HepG2 (cell line): ENCODE measurements at regions not wholly inside any gene's neighbourhood (a gene's known extent, or its start where the extent isn't known, plus 50 kb on each side); places are given as distances from the start of the nearest gene placed in this dataset.

Experiments used
- ATAD3A ChIP-seq: sonication (generic); formaldehyde crosslinking; IDR thresholded peaks from 2 replicates; pipeline ENCODE4 v1.4.0; 2020; ENCODE audit warnings: missing genetic modification reagents
- ATRX ChIP-seq: sonication (generic); formaldehyde crosslinking; IDR thresholded peaks from 2 replicates; pipeline ENCODE4 v1.4.0; 2020; ENCODE audit warnings: missing genetic modification reagents, borderline replicate concordance
- DR1 ChIP-seq: sonication (generic); formaldehyde crosslinking; IDR thresholded peaks from 2 replicates; pipeline ENCODE4 v1.8.0; 2021; ENCODE audit warnings: mild to moderate bottlenecking, missing genetic modification reagents, inconsistent platforms
- EED ChIP-seq: sonication (generic); formaldehyde crosslinking; IDR thresholded peaks from 2 replicates; pipeline ENCODE4 v1.5.0; 2020; ENCODE audit warnings: mild to moderate bottlenecking, missing genetic modification reagents
- HOXA3 ChIP-seq: sonication (generic); formaldehyde crosslinking; IDR thresholded peaks from 2 replicates; pipeline ENCODE4 v1.5.0; 2020; ENCODE audit warnings: missing genetic modification reagents
- NCOA1 ChIP-seq: sonication (generic); formaldehyde crosslinking; IDR thresholded peaks from 2 replicates; pipeline ENCODE4 v1.9.0; 2021; ENCODE audit warnings: missing genetic modification reagents
- POLR2AphosphoS5 ChIP-seq: IDR thresholded peaks from 2 replicates; pipeline ENCODE4 v1.6.1; 2012; ENCODE audit warnings: low read depth, low read length
- REXO4 ChIP-seq: sonication (generic); formaldehyde crosslinking; IDR thresholded peaks from 2 replicates; pipeline ENCODE4 v1.8.0; 2022; ENCODE audit warnings: missing genetic modification reagents, mild to moderate bottlenecking, borderline replicate concordance
- SAFB2 ChIP-seq: sonication (generic); formaldehyde crosslinking; IDR thresholded peaks from 2 replicates; pipeline ENCODE4 v1.5.1; 2020; ENCODE audit warnings: missing genetic modification reagents, low read depth, mild to moderate bottlenecking, borderline replicate concordance
- SSRP1 ChIP-seq: IDR thresholded peaks from 2 replicates; pipeline ENCODE4 v1.6.1; 2016; ENCODE audit warnings: control low read depth
- TFE3 ChIP-seq: IDR thresholded peaks from 2 replicates; pipeline ENCODE4 v1.6.1; 2016
- ZBTB43 ChIP-seq: sonication (generic); formaldehyde crosslinking; conservative IDR thresholded peaks from 2 replicates; pipeline ENCODE4 v1.4.0; 2020; ENCODE audit warnings: missing genetic modification reagents
- ZFY ChIP-seq: sonication (generic); formaldehyde crosslinking; IDR thresholded peaks from 2 replicates; pipeline ENCODE4 v1.4.0; 2020; ENCODE audit warnings: missing genetic modification reagents
- ZNF207 ChIP-seq: fragments of 450-650 bp; IDR thresholded peaks from 2 replicates; pipeline ENCODE4 v1.6.1; 2016; ENCODE audit warnings: antibody characterized with exemption, borderline replicate concordance
- ZNF550 ChIP-seq: sonication (generic); formaldehyde crosslinking; IDR thresholded peaks from 2 replicates; pipeline ENCODE4 v1.4.0; 2020; ENCODE audit warnings: mild to moderate bottlenecking, missing genetic modification reagents, borderline replicate concordance
- ZNF552 ChIP-seq: sonication (generic); formaldehyde crosslinking; IDR thresholded peaks from 2 replicates; pipeline ENCODE4 v1.9.0; 2022; ENCODE audit warnings: missing genetic modification reagents, mild to moderate bottlenecking, borderline replicate concordance
- ZNF576 ChIP-seq: sonication (generic); formaldehyde crosslinking; IDR thresholded peaks from 2 replicates; pipeline ENCODE4 v1.4.0; 2020; ENCODE audit warnings: mild to moderate bottlenecking, missing genetic modification reagents
- ZZZ3 ChIP-seq: sonication (generic); formaldehyde crosslinking; IDR thresholded peaks from 2 replicates; pipeline ENCODE4 v1.4.0; 2020; ENCODE audit warnings: missing genetic modification reagents, mild to moderate bottlenecking, borderline replicate concordance
- TF ChIP-seq, protein P1 (sequence below): sonication (generic); formaldehyde crosslinking; IDR thresholded peaks from 2 replicates; pipeline ENCODE4 v1.8.0; 2022; ENCODE audit warnings: missing genetic modification reagents, mild to moderate bottlenecking, moderate library complexity, borderline replicate concordance
- TF ChIP-seq, protein P2 (sequence below): sonication (generic); formaldehyde crosslinking; IDR thresholded peaks from 2 replicates; pipeline ENCODE4 v1.4.0; 2020; ENCODE audit warnings: missing genetic modification reagents, borderline replicate concordance
- TF ChIP-seq, protein P3 (sequence below): sonication (generic); formaldehyde crosslinking; IDR thresholded peaks from 2 replicates; pipeline ENCODE4 v1.5.1; 2020; ENCODE audit warnings: mild to moderate bottlenecking, moderate library complexity, missing genetic modification reagents

DNA sequence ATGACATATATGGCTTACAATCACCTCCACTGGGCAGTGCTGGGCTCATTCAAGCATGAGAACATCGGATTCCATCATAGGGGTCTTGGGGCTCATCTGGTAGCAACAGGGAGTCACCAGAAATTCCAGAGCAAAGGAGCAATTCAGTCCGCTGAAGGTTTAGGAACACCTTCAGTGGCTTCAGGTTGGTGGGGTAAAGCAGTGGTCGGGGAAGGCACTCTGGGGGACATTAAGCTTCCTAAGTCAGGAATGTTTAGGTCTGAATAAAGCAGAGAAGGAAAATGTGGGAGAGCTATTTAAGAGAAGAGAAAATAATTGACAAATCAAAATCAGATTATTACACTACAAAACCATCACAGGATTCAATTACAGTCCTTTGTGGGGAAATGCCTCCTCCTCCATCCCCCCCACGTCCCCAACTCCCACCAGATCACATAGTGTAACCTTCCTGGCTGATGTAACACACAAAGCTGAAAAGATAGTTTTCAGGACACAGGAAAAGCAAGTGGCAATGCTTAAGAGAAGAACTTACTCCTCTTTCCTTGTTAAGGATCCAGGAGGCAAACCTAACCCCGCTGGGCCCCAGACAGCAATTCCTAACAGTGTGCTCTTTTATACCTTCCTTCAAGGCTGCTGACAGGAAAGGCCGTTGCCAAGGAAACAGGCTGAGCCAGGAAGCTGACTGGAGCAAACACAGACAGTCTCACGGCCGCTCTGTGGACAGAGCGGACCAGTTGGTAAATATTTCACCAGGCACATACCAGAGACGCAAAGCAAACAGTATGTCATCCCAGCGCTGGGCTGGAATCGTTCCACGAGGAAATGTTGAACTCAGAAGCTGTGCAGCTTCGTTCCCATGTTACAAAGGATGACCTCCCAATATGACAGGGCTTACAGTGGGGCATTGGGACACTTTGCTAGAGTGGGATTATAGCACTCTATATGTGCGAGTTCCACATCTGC is 57.5 kb upstream of the LMCD1 start (continued):
- TF ChIP-seq, protein P1, sequence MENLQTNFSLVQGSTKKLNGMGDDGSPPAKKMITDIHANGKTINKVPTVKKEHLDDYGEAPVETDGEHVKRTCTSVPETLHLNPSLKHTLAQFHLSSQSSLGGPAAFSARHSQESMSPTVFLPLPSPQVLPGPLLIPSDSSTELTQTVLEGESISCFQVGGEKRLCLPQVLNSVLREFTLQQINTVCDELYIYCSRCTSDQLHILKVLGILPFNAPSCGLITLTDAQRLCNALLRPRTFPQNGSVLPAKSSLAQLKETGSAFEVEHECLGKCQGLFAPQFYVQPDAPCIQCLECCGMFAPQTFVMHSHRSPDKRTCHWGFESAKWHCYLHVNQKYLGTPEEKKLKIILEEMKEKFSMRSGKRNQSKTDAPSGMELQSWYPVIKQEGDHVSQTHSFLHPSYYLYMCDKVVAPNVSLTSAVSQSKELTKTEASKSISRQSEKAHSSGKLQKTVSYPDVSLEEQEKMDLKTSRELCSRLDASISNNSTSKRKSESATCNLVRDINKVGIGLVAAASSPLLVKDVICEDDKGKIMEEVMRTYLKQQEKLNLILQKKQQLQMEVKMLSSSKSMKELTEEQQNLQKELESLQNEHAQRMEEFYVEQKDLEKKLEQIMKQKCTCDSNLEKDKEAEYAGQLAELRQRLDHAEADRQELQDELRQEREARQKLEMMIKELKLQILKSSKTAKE = peak; percentile 97
- TF ChIP-seq NCOA1 (CRISPR knock-in tag) (no peak), SSRP1 (CRISPR knock-in tag) (no peak; the same call in 1 of the 2 replicates), EED (CRISPR knock-in tag) (no peak), ZNF207 (no peak), ZFY (CRISPR knock-in tag) (0 out of 2 replicates have a peak, but pooled peaks have one; percentile 46), SAFB2 (CRISPR knock-in tag) (no peak), ZNF576 (CRISPR knock-in tag) (no peak), ZNF550 (CRISPR knock-in tag) (no peak), ZBTB43 (CRISPR knock-in tag) (peak; percentile 52; the same call in 1 of the 2 replicates), TFE3 (CRISPR knock-in tag) (peak; percentile 83), ZNF552 (CRISPR knock-in tag) (no peak), REXO4 (CRISPR knock-in tag) (no peak), DR1 (peak; percentile 64; the same call in 1 of the 2 replicates), HOXA3 (CRISPR knock-in tag) (peak; percentile 86), POLR2AphosphoS5 (peak; percentile 76), ATAD3A (no peak), ZZZ3 (no peak), ATRX (CRISPR knock-in tag) (no peak)
- TF ChIP-seq, protein P2, sequence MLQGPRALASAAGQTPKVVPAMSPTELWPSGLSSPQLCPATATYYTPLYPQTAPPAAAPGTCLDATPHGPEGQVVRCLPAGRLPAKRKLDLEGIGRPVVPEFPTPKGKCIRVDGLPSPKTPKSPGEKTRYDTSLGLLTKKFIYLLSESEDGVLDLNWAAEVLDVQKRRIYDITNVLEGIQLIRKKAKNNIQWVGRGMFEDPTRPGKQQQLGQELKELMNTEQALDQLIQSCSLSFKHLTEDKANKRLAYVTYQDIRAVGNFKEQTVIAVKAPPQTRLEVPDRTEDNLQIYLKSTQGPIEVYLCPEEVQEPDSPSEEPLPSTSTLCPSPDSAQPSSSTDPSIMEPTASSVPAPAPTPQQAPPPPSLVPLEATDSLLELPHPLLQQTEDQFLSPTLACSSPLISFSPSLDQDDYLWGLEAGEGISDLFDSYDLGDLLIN = no peak
- TF ChIP-seq, protein P3, sequence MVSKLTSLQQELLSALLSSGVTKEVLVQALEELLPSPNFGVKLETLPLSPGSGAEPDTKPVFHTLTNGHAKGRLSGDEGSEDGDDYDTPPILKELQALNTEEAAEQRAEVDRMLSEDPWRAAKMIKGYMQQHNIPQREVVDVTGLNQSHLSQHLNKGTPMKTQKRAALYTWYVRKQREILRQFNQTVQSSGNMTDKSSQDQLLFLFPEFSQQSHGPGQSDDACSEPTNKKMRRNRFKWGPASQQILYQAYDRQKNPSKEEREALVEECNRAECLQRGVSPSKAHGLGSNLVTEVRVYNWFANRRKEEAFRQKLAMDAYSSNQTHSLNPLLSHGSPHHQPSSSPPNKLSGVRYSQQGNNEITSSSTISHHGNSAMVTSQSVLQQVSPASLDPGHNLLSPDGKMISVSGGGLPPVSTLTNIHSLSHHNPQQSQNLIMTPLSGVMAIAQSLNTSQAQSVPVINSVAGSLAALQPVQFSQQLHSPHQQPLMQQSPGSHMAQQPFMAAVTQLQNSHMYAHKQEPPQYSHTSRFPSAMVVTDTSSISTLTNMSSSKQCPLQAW (CRISPR knock-in tag) = peak; percentile 99
